ENCODE measurements at regions not wholly inside any gene's neighbourhood (a gene's known extent, or its start where the extent isn't known, plus 50 kb on each side); places are given as distances from the start of the nearest gene placed in this dataset.

DNA sequence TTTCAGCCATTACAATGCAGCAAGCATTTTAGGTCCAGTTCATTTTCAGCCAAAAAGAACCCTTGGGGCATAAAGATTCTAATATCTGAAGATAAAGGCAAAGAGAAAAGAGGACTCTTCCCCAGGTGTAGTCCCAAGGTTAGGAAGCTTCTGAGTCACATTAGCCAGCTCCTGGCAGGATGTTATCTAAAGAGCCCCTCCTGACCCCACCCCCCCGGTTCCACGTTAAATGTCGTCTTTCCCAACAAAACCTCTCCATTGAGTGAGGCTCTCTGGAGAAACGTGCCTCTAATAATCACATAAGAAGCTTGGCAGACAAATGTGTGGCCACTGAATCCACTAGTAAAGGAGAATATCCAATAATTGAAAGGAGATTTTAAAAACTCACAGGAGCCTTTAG lies 267.7 kb downstream of the GALC start:
- TF ChIP-seq, protein P1, sequence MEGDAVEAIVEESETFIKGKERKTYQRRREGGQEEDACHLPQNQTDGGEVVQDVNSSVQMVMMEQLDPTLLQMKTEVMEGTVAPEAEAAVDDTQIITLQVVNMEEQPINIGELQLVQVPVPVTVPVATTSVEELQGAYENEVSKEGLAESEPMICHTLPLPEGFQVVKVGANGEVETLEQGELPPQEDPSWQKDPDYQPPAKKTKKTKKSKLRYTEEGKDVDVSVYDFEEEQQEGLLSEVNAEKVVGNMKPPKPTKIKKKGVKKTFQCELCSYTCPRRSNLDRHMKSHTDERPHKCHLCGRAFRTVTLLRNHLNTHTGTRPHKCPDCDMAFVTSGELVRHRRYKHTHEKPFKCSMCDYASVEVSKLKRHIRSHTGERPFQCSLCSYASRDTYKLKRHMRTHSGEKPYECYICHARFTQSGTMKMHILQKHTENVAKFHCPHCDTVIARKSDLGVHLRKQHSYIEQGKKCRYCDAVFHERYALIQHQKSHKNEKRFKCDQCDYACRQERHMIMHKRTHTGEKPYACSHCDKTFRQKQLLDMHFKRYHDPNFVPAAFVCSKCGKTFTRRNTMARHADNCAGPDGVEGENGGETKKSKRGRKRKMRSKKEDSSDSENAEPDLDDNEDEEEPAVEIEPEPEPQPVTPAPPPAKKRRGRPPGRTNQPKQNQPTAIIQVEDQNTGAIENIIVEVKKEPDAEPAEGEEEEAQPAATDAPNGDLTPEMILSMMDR (IDR thresholded peaks at IDR 0.05), result no peak
- TF ChIP-seq POLR2A (IDR thresholded peaks at IDR 0.05), result no peak
- TF ChIP-seq POLR2AphosphoS5 (IDR thresholded peaks at IDR 0.05), result no peak

Measured in breast epithelium (tissue), 3 donors.